Activated CD8-positive, alpha-beta T cell treated with anti-CD3 and anti-CD28 coated beads for 36 hours (primary cell): ENCODE measurements at regions not wholly inside any gene's neighbourhood (a gene's known extent, or its start where the extent isn't known, plus 50 kb on each side); places are given as distances from the start of the nearest gene placed in this dataset.
"Not testable (repeated sequence)": the region's sequence is repeated elsewhere in the genome, so short reads cannot be mapped to it uniquely, and the experiment has no call there.

Source experiments
- ATAC-seq: fragments of 200-7000 bp; cut with Tn5 transposase; one replicate; pipeline ENCODE4 v1.10.0; 2021; ENCODE audit warnings: mild to moderate bottlenecking, moderate library complexity
- CTCF ChIA-PET: fragments of 350-600 bp; sonication (Branson Sonifier 250); formaldehyde crosslinking; loops from one replicate; lab custom pipeline; 2021; ENCODE audit warnings: antibody characterized with exemption; lab: Charles Lee
- POLR2A ChIA-PET: fragments of 350-600 bp; sonication (Branson Sonifier 250); formaldehyde crosslinking; loops from one replicate; lab custom pipeline; 2021; ENCODE audit warnings: antibody characterized with exemption; lab: Charles Lee
- DNase-seq: peaks from one replicate; pipeline ENCODE4 v3.0.0-alpha.2; 2020
- H3K27ac Mint-ChIP-seq: one replicate; pipeline ENCODE4 v1.8.0; 2021; ENCODE audit warnings: mild to moderate bottlenecking, mixed read lengths
- H3K27me3 Mint-ChIP-seq: one replicate; pipeline ENCODE4 v1.8.0; 2021; ENCODE audit warnings: mixed read lengths
- H3K36me3 Mint-ChIP-seq: one replicate; pipeline ENCODE4 v1.8.0; 2021; ENCODE audit warnings: low read depth, mixed read lengths
- H3K4me1 Mint-ChIP-seq: one replicate; pipeline ENCODE4 v1.8.0; 2021; ENCODE audit warnings: low read depth, mixed read lengths
- H3K4me3 Mint-ChIP-seq: one replicate; pipeline ENCODE4 v1.8.0; 2021; ENCODE audit warnings: mild to moderate bottlenecking, moderate library complexity, mixed read lengths
- H3K9me3 Mint-ChIP-seq: one replicate; pipeline ENCODE4 v1.8.0; 2021; ENCODE audit warnings: mixed read lengths
- intact Hi-C: fragments of 100-400 bp; cut with micrococcal nuclease; formaldehyde crosslinking; loops from one replicate; pipeline ENCODE4 v1.10.0; 2022
- TF ChIP-seq, protein P1 (sequence below): fragments of 200-600 bp; IDR thresholded peaks from one replicate; pipeline ENCODE4 v1.8.0; 2022; ENCODE audit warnings: antibody characterized with exemption, mild to moderate bottlenecking

DNA sequence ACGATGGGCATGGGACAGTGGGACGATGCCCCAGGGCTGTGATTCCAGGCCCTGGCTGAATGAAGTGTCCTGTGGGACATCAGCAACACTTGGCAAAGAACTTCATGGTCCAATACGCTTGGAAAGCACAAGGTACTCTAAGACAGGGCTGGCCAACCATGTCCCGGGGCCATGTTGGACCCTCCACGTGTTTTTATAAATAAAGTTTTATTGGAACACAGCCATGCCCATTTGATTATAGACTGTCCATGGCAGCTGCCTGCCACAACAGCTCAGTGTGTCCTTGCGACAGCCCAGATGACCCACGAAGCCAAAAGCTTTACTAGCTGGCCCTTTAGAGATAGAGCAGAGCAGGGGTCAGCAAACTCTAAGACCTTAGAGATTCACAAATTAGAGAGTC lies 282.1 kb downstream of the C16orf95 start:
- no peak for DNase-seq
- Mint-ChIP-seq H3K36me3 (no peaks in the 10 kb centered on the region), H3K27ac (no peak overlapping the region), H3K4me3 (no peak overlapping the region), H3K4me1 (no peaks in the 10 kb centered on the region), H3K27me3 (no peaks in the 10 kb centered on the region), H3K9me3 (no peaks in the 10 kb centered on the region)
- TF ChIP-seq, protein P1, sequence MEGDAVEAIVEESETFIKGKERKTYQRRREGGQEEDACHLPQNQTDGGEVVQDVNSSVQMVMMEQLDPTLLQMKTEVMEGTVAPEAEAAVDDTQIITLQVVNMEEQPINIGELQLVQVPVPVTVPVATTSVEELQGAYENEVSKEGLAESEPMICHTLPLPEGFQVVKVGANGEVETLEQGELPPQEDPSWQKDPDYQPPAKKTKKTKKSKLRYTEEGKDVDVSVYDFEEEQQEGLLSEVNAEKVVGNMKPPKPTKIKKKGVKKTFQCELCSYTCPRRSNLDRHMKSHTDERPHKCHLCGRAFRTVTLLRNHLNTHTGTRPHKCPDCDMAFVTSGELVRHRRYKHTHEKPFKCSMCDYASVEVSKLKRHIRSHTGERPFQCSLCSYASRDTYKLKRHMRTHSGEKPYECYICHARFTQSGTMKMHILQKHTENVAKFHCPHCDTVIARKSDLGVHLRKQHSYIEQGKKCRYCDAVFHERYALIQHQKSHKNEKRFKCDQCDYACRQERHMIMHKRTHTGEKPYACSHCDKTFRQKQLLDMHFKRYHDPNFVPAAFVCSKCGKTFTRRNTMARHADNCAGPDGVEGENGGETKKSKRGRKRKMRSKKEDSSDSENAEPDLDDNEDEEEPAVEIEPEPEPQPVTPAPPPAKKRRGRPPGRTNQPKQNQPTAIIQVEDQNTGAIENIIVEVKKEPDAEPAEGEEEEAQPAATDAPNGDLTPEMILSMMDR, result no peak
- CTCF ChIA-PET, result no interaction called here
- POLR2A ChIA-PET, result no interaction called here
- intact Hi-C loops, result no loop called here
- no peak for ATAC-seq

DNA sequence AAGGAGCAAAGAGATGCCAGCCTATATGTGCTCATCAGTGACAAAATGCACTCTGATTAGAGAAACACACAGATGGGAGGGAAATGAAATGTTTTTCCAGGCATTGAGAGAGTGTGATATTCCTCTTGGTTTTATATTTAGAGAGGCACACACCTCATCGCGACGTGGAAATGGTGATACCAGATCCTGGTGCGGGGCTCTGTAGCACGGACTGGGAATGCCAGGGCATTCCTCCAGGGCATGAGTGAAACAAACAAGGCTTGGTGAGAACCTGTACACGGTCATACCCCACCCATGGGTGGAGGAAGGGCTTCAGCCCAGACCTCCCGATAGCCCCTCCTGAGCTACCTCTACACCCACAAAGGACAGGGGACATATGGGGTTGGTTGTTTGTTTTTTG lies 280.2 kb downstream of the C16orf95 start:
- Mint-ChIP-seq H3K9me3 (no peaks in the 10 kb centered on the region), H3K4me1 (no peaks in the 10 kb centered on the region), H3K4me3 (no peak overlapping the region), H3K36me3 (no peaks in the 10 kb centered on the region), H3K27me3 (no peaks in the 10 kb centered on the region), H3K27ac (no peak overlapping the region)
- TF ChIP-seq, protein P1, result no peak
- POLR2A ChIA-PET, result no interaction called here
- intact Hi-C loops, result no loop called here
- no peak for DNase-seq
- CTCF ChIA-PET, result interaction anchor here (1.1 kb wide), 1 partner anchor 26 kb away, joined by 3 read pairs; no protein-coding TSS in a partner anchor
- ATAC-seq, result no peak

DNA sequence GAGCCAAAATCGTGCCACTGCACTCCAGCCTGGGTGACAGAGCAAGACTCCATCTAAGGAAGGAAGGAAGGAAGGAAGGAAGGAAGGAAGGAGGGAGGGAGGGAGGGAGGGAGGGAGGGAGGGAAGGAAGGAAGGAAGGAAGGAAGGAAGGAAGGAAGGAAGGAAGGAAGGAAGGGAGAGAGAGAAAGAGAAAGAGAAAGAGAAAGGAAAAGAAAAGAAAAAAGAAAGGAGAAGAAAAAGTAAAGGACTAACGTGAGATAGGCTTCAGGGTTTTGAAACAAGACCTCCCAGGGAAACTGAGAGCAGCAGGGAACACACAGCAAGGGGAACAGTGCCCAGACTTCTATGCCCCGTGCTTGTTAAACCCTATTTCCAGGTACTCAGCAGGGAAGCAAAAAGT lies 278.7 kb downstream of the C16orf95 start:
- CTCF ChIA-PET, POLR2A ChIA-PET, intact Hi-C loops, H3K27me3 Mint-ChIP-seq, H3K36me3 Mint-ChIP-seq, H3K9me3 Mint-ChIP-seq, ATAC-seq, H3K4me3 Mint-ChIP-seq, H3K27ac Mint-ChIP-seq, H3K4me1 Mint-ChIP-seq, DNase-seq: not testable (repeated sequence)

DNA sequence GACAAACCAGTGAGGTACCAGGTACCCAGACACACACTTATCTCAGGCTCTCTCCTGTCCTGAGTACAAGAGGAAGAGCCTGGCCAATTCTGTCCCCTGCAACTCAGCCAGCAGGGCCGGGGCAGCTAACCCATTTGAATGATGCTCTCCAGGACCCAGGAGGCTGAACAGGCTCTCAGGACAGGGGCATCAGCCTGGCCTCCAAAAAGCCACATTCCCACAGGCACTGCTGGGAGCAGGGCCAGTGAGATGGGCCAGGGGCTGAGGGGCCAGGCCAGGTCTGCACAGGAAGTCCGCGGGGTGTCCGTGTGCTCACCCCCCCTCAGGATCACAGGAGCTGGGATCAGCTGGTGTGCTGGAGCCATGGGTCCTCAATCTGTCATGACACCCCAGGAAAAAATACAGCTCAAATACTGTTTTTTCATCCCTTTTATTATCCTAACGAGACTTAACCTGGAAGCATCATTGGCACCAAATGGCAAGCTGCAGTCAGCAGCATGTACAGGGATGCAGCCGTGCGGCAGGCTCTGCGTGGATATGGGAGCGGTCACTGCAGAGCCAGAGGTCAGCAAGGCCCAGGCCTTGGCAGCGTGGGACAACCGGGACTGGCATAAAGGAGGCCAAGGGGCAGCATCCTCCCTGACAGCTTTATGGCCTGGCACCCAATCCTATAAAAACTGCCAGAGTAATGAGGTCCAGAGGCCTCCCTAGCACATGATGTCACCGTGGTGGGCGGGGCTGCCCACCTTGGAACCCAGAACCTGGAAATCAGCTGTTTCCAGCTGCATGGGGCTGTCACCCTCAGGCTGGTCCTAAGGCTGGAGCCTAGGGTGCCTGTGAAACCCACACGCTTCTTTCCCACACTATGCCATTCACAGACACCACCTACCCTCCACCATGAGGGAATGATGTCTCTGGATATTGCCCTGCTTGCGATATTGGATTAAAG lies 276.7 kb downstream of the C16orf95 start:
- CTCF ChIA-PET, result no interaction called here
- intact Hi-C loops, result no loop called here

DNA sequence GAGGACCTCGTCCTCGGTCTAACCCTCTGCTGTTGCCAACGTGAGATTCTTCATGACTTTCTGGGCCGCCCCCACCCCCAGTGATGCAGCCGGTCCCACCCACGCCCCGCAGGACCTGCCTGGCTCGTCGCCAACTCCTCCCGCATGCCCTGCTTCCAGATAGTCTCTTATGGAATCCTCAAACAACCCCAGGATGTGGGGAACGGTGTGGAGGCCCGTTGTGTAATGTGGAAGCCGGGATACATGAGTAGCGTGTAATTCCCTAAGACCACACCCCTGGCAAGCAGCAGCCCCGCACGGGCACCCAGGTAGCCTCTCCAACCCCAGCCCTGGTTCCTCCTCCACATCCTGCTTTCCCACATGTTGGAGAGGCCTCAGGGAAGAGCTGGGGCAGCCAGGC lies 275.9 kb downstream of the C16orf95 start:
- no peak for ATAC-seq
- ChIA-PET CTCF (no interaction called here), POLR2A (no interaction called here)
- TF ChIP-seq, protein P1, result no peak
- Mint-ChIP-seq H3K4me3 (no peak overlapping the region), H3K9me3 (no peaks in the 10 kb centered on the region), H3K4me1 (no peaks in the 10 kb centered on the region), H3K36me3 (no peaks in the 10 kb centered on the region), H3K27me3 (no peaks in the 10 kb centered on the region), H3K27ac (no peak overlapping the region)
- DNase-seq, result no peak
- intact Hi-C loops, result no loop called here

More for the DNA sequence above, 276.7 kb downstream of the C16orf95 start:
- H3K4me1 Mint-ChIP-seq, result no peaks in the 10 kb centered on the region
- H3K36me3 Mint-ChIP-seq, result no peaks in the 10 kb centered on the region
- H3K9me3 Mint-ChIP-seq, result no peaks in the 10 kb centered on the region
- H3K4me3 Mint-ChIP-seq, result no peak overlapping the region
- DNase-seq (no peak), ATAC-seq (no peak)
- no peaks in the 10 kb centered on the region for H3K27me3 Mint-ChIP-seq
- POLR2A ChIA-PET, result no interaction called here
- TF ChIP-seq, protein P1, result no peak
- no peak overlapping the region for H3K27ac Mint-ChIP-seq
